MM.1S (cell line): ENCODE measurements at regions not wholly inside any gene's neighbourhood (a gene's known extent, or its start where the extent isn't known, plus 50 kb on each side); places are given as distances from the start of the nearest gene placed in this dataset.

Experiments used
- DNase-seq: peaks from one replicate; pipeline ENCODE4 v3.0.0-alpha.2; 2015
- H2AFZ ChIP-seq: fragments of 300-600 bp; sonication (generic); 2 replicates; pipeline ENCODE4 v1.6.0; 2016; ENCODE audit warnings: antibody characterized with exemption, low read length
- H3F3A ChIP-seq: fragments of 300-600 bp; sonication (generic); 2 replicates; pipeline ENCODE4 v1.6.1; 2016; ENCODE audit warnings: mild to moderate bottlenecking, antibody characterized with exemption, low read length, moderate library complexity, mixed read lengths; ENCODE audit not compliant: insufficient read depth
- H3K27ac ChIP-seq: fragments of 300-600 bp; sonication (generic); 2 replicates; pipeline ENCODE4 v1.5.1; 2016; ENCODE audit warnings: mild to moderate bottlenecking, low read length
- H3K27me3 ChIP-seq: fragments of 300-600 bp; sonication (generic); replicated peaks from 2 replicates; pipeline ENCODE4 v1.6.0; 2016; ENCODE audit warnings: low read length; ENCODE audit not compliant: insufficient read depth
- H3K36me3 ChIP-seq: fragments of 300-600 bp; sonication (generic); replicated peaks from 2 replicates; pipeline ENCODE4 v1.6.1; 2016; ENCODE audit warnings: mild to moderate bottlenecking, low read length, mixed read lengths; ENCODE audit not compliant: insufficient read depth
- H3K4me1 ChIP-seq: fragments of 300-600 bp; sonication (generic); 2 replicates; pipeline ENCODE4 v1.6.1; 2016; ENCODE audit warnings: low read length, mixed read lengths
- H3K4me2 ChIP-seq: fragments of 300-600 bp; sonication (generic); 2 replicates; pipeline ENCODE4 v1.6.0; 2016; ENCODE audit warnings: low read depth, low read length
- H3K4me3 ChIP-seq: fragments of 300-600 bp; sonication (generic); 2 replicates; pipeline ENCODE4 v1.5.1; 2016; ENCODE audit warnings: low read length, mixed read lengths
- H3K79me2 ChIP-seq: fragments of 300-600 bp; sonication (generic); 2 replicates; pipeline ENCODE4 v1.6.1; 2016; ENCODE audit warnings: mixed run types, low read length, mixed read lengths
- H3K9ac ChIP-seq: fragments of 300-600 bp; sonication (generic); 2 replicates; pipeline ENCODE4 v1.6.1; 2016; ENCODE audit warnings: low read length, mixed read lengths
- H3K9me2 ChIP-seq: fragments of 300-600 bp; sonication (generic); replicated peaks from 2 replicates; pipeline ENCODE4 v1.6.1; 2016; ENCODE audit warnings: mild to moderate bottlenecking, low read length, mixed read lengths; ENCODE audit not compliant: insufficient read depth
- H3K9me3 ChIP-seq: fragments of 300-600 bp; sonication (generic); replicated peaks from 2 replicates; pipeline ENCODE4 v1.6.1; 2016; ENCODE audit warnings: mild to moderate bottlenecking, low read length, mixed read lengths; ENCODE audit not compliant: insufficient read depth
- H4K20me1 ChIP-seq: fragments of 300-600 bp; sonication (generic); 2 replicates; pipeline ENCODE4 v1.6.1; 2016; ENCODE audit warnings: mild to moderate bottlenecking, low read length, moderate library complexity, mixed read lengths; ENCODE audit not compliant: insufficient read depth
- EZH2 ChIP-seq: fragments of 300-600 bp; sonication (generic); optimal IDR thresholded peaks from 2 replicates; pipeline ENCODE3; 2017; ENCODE audit warnings: low read depth, mild to moderate bottlenecking, antibody characterized with exemption, low read length, mixed read lengths
- EZH2phosphoT487 ChIP-seq: fragments of 300-600 bp; sonication (generic); IDR thresholded peaks from 2 replicates; pipeline ENCODE4 v1.6.1; 2018; ENCODE audit warnings: antibody characterized with exemption, low read length
- TF ChIP-seq, protein P1 (sequence below): fragments of 300-600 bp; sonication (generic); IDR thresholded peaks from 2 replicates; pipeline ENCODE4 v1.5.1; 2016; ENCODE audit warnings: antibody characterized with exemption, low read length, mixed read lengths

DNA sequence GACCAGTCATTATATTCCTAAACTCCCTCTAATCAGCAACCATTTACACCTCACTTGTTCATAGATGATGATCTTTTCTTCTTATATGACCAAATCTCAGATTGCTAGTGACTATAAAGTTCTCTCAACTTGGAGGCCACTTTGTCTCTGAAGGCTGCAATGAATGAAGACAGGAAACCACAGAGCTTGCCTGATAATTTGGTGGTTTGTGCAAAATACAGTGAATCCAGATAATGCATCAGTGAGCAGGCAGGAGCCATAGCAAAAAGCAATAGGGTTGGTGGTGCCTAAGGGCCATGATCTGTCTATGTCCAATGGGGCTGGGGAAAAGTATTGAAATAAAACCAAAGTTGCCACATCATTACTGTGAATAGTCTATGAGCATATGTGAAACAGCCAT is 123.8 kb upstream of the LRFN5 start:
- H3F3A ChIP-seq: no peaks in the 10 kb centered on the region
- H3K27me3 ChIP-seq: no peaks in the 10 kb centered on the region
- no peak overlapping the region for H3K4me2 ChIP-seq
- no peak overlapping the region for H3K27ac ChIP-seq
- TF ChIP-seq, protein P1, sequence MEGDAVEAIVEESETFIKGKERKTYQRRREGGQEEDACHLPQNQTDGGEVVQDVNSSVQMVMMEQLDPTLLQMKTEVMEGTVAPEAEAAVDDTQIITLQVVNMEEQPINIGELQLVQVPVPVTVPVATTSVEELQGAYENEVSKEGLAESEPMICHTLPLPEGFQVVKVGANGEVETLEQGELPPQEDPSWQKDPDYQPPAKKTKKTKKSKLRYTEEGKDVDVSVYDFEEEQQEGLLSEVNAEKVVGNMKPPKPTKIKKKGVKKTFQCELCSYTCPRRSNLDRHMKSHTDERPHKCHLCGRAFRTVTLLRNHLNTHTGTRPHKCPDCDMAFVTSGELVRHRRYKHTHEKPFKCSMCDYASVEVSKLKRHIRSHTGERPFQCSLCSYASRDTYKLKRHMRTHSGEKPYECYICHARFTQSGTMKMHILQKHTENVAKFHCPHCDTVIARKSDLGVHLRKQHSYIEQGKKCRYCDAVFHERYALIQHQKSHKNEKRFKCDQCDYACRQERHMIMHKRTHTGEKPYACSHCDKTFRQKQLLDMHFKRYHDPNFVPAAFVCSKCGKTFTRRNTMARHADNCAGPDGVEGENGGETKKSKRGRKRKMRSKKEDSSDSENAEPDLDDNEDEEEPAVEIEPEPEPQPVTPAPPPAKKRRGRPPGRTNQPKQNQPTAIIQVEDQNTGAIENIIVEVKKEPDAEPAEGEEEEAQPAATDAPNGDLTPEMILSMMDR: no peak
- TF ChIP-seq EZH2phosphoT487: no peak
- no peak for TF ChIP-seq EZH2
- no peaks in the 10 kb centered on the region for H3K4me1 ChIP-seq
- peak; percentile 32 for DNase-seq
- H3K4me3 ChIP-seq: no peak overlapping the region
- no peaks in the 10 kb centered on the region for H3K9me3 ChIP-seq
- H3K36me3 ChIP-seq: no peaks in the 10 kb centered on the region
- H2AFZ ChIP-seq: no peak overlapping the region
- no peak overlapping the region for H3K9ac ChIP-seq
- H3K9me2 ChIP-seq: no peaks in the 10 kb centered on the region
- H4K20me1 ChIP-seq: no peaks in the 10 kb centered on the region
- no peaks in the 10 kb centered on the region for H3K79me2 ChIP-seq

DNA sequence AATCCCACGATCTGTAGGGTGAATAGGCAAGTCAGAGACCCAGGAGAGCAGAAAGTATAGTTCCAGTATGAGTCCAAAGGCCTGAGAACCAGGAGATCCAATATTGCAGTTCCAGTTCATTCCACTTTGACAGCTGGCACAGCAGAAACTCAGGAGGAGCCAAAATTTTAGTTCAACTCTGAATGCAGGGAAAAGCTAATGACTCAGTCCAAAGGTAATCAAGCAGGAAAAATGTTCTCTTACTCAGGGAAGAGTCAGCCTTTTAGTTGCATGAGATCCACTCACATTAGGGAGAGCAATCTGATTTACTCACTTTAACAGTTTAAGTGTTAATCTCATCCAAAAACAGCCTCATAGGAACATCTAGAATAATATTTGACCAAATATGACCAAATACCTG is 130.2 kb upstream of the LRFN5 start:
- Histone ChIP-seq H3K27ac (no peak overlapping the region), H2AFZ (no peak overlapping the region), H3F3A (no peaks in the 10 kb centered on the region), H3K9me2 (no peaks in the 10 kb centered on the region), H3K4me1 (no peaks in the 10 kb centered on the region), H3K9ac (no peak overlapping the region), H3K9me3 (no peaks in the 10 kb centered on the region), H3K4me2 (no peak overlapping the region), H3K4me3 (no peak overlapping the region), H3K27me3 (no peaks in the 10 kb centered on the region), H3K79me2 (no peaks in the 10 kb centered on the region), H4K20me1 (no peaks in the 10 kb centered on the region), H3K36me3 (no peaks in the 10 kb centered on the region)
- DNase-seq: no peak
- no peak for TF ChIP-seq EZH2phosphoT487
- no peak for TF ChIP-seq EZH2
- TF ChIP-seq, protein P1: no peak

DNA sequence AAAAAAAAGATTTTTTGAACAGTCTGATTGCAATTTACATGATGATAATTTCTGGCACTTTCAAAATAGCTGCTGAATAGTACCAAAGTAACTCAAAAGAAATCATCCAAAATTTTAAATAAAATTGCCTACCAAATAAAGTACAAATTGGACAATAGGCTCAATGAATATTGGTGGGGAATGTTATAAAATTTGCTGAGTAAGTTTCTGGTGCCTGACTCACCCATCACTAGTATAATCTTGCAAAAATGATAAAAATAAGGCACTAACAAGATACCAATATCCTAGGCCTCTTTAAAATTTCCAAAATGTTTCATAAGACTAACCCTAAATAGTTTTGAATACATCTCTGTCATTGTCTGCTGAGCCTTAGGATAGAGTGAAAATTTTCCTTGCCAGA is 145.3 kb upstream of the LRFN5 start:
- H3K36me3 ChIP-seq: no peaks in the 10 kb centered on the region
- H3F3A ChIP-seq: no peaks in the 10 kb centered on the region
- no peaks in the 10 kb centered on the region for H3K79me2 ChIP-seq
- no peaks in the 10 kb centered on the region for H3K27me3 ChIP-seq
- H2AFZ ChIP-seq: no peak overlapping the region
- no peak overlapping the region for H3K4me3 ChIP-seq
- H3K4me1 ChIP-seq: no peaks in the 10 kb centered on the region
- no peak overlapping the region for H3K9ac ChIP-seq
- H3K4me2 ChIP-seq: no peak overlapping the region
- TF ChIP-seq, protein P1: no peak
- TF ChIP-seq EZH2 (no peak), EZH2phosphoT487 (no peak)
- no peak for DNase-seq
- no peaks in the 10 kb centered on the region for H3K9me3 ChIP-seq
- no peak overlapping the region for H3K27ac ChIP-seq
- H4K20me1 ChIP-seq: no peaks in the 10 kb centered on the region
- H3K9me2 ChIP-seq: no peaks in the 10 kb centered on the region
